ENCODE measurements at regions not wholly inside any gene's neighbourhood (a gene's known extent, or its start where the extent isn't known, plus 50 kb on each side); places are given as distances from the start of the nearest gene placed in this dataset.
A peak's percentile ranks its signal among the peaks of the same experiment; 100 is the strongest.
"Not testable (repeated sequence)": the region's sequence is repeated elsewhere in the genome, so short reads cannot be mapped to it uniquely, and the experiment has no call there.

DNA sequence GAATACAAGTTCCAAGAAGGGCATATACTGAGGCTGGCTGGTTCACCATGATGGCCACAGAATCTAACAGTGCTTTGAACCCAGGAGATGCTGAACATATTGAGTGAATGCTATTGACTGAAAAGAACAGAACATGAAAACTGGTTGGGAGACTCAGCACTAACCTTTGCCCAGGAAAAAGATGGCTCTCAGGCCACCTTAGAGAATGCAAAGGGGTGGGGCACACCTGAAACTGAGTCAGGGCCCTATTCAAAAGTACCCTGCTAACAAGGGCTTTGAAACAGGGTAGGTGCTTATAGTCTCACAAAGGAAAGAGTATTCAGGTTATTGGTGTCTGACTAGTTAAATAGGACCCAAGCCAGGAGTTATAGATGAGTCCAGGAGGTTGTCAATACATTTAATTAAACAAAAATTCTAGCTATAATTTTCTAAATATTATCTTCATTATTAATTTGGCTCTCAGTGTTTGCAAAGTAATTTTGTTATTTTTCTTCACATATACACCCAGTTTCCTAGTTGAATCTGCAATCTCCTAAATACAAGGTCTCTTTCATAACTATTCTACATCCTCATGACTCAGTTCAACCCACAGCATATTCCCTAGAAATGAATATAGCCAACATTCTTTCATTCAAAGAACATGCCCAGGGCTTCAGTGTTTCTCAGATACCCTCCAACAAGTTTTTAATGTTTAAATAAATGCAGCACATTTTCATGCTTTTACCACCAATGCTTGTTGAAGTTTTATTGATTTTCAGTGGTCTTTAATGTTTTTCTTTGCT is 144.2 kb upstream of the RAPGEF2 start:
- no peak for DNase-seq

DNA sequence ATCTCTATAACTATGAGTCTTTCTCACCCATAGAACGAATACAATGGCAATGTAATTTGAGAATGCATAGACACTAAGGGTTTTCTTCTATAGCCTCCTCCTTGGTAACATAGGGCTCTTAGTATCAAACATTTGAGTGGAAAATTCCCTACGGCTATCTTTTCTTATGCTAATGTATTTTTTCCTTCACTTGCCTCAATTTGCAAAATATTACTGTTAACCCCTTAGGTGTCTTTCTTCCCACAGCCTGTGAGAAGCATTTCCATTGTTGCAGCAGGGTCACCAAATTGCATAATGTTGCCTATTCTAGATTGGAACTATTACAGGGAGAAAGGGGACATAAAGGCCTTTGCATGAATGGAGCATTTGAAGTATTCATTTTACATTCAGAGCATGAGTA is 140.5 kb upstream of the RAPGEF2 start:
- no peak for DNase-seq

DNA sequence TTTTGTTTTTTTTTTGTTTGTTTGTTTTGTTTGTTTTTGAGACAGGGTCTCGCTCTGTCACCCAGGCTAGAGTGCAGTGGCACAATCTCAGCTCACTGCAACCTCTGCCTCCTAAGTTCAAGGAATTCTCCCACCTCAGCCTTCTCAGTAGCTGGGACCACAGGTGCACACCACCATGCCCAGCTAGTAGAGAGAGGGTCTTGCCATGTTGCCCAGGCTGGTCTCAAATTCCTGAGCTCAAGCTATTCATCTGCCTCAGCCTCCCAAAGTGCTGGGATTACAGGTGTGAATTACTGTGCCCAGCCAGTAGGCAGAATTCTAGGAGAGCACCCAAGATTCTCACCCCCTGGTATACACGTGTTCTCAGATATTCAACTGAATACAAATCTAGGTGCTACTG is 139.6 kb upstream of the RAPGEF2 start:
- DNase-seq, result not testable (repeated sequence)

DNA sequence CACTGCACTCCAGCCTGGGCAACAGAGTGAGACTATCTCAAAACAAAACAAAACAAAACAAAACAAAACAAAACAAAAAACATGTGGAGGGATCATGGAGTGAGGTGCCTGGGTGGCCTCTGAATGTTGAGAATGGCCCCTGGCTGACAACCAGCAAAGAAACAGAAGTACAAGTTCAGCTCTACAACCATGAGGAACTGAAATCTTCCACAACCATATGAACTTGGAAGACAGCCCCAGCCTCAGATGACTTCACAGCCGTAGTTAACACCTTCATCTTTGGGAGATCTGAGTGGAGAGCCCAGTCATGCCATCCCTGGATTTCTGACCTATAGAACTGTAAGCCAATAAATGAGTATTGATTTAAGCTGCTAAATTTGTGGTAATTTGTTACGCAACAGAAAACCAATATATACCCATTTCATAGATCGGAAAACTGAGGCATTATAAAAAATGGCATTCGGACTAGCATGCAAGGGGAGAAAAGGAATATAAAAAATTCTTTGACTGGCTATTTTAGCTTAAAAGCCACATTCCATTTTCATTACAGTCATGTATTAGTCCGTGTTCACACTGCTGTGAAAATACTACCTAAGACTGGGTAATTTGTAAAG is 138.7 kb upstream of the RAPGEF2 start:
- no peak for DNase-seq

DNA sequence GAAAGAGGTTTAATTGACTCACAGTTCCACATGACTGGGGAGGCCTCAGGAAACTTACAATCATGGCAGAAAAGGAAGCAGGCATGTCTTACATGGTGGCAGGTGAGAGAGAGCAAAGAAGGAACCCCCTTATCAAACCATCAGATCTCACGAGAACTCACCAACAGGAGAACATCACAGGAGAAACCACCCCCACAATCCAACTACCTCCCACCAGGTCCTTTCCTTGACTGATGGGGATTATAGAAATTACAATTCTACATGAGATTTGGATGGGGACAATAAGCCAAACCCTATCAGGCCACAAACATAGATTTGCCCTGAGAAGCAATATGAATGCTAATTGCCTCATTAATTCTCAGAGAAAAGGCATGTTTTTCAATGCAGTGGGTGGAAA is 138.2 kb upstream of the RAPGEF2 start:
- DNase-seq, result no peak

DNA sequence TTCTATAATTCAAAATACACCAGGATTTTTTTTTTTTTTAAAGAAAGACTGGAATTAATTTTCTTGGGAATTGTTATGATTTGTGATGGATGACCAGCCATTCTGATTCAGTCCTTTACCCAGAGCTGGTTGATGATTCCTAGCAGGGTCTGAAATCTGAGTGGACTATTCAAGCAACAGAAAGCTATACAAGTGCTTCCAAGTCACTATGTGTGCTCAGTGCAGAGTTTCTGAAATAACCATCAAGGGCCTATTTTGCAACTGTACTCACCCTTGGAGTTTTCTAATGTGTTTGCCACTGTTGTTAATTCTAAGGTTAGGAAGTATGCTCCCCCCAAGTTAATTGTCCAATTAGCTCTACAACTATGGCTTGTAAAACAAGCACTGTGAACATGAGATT is 137.7 kb upstream of the RAPGEF2 start:
- DNase-seq, result no peak

DNA sequence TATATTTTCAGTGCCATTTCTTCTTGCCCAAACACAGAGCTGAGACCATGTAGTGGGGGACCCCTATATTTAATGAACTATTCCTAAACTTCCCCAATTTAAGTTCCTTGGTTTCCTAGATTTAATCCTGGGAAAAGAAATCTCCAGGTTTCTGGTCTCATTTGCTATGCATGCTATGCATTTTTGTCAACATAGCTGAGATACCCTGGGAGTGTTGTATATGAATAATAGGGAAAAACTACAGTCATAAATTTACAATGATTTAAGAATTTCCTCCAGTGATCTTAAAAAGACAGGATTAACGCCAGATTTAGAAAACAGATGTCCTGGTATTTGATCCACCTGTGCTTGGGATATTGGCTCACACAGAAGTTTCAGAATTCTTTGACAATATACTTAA is 136.8 kb upstream of the RAPGEF2 start:
- DNase-seq, result no peak

DNA sequence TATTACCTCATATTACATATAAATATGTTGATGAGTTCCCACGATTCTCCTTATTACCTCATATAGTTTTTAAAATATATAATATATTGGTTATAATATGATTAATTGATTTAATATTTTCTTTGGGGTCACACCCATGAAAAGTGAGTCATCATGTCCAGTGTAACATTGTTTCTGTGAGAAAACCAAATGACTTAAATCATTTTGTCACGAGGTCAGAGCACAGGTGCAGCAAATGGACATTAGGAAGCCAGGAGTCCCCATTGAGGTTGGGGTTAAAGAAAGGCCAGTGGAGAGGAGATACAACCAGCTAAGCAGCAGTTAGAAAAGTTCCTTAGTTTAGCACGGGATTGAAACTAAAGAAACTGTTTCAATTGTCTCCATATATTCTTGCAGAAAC is 133.9 kb upstream of the RAPGEF2 start:
- DNase-seq, result no peak

DNA sequence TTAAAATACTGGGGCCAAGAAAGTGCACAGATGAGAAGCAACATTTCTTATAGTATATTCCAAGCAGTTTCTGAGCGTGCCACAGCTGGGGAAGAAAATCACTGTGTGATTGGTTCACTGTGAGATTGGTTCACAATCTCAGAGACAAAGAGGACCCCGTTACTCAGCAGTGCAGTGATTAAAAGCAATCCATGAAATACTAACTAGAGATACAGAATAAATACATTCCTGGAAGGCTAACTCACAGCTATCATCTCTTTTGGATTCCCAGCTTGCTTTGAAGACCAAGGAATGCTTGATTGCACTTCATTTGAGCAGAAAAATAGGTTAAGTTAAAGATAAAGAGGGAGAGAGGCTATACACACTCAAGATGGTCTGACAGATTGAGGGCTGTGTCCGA is 132.1 kb upstream of the RAPGEF2 start:
- no peak for DNase-seq

DNA sequence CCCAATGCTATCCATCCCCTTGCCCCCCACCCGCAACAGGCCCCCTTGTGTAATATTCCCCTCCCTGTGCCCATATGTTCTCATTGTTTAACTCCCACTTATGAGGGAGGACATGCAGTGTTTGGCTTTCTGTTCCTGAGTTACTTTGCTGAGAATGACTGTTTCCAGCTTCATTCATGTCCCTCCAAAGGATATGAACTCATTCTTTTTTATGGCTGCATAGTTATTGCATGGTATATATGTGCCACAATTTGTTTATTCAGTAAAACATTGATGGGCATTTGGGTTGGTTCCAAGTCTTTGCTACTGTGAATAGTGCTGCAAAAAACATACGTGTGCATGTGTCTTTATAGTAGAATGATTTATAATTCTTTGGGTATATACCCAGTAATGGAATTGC is 128.4 kb upstream of the RAPGEF2 start:
- not testable (repeated sequence) for DNase-seq

DNA sequence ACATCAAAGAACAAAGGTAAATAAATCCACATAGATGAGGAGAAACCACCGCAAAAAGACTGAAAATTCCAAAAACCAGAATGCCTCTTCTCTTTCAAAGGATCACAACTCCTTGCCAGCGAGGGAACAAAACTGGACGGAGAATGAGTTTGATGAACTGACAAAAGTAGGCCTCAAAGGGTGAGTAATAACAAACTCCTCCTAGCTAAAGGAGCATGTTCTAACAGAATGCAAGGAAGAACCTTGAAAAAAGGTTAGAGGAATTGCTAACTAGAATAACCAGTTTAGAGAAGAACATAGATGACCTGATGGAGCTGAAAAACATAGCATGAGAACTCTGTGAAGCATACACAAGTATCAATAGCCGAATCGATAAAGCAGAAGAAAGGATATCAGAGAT is 122.2 kb upstream of the RAPGEF2 start:
- DNase-seq, result not testable (repeated sequence)

DNA sequence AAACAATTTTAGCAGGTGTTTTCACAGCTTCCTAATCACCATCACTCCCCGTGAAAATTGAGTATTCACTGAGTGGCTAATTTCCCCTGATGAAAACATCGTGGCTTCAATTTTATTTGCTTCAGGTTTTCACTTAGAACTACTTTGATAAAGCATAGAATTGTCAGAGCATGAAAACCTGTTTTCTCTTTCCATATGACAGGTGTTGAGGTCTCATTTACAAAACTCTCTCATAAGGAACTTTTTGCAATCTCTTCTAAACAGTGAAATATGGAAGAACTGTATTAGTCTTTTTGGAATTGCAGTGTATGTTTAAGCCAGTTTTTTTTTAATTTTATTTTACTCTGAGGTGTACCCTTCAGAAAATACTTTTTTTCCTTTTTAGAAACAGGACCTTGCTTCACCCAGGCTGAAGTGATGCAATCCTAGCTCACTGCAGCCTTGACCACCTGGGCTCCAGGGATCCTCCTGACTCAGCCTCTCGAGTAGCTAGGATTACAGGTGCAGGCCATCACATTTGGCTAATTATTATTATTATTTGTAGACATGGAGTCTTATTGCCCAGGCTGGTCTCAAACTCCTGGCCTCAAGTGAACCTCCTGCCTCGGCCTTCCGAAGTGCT is 111.2 kb upstream of the RAPGEF2 start:
- DNase-seq, result no peak

DNA sequence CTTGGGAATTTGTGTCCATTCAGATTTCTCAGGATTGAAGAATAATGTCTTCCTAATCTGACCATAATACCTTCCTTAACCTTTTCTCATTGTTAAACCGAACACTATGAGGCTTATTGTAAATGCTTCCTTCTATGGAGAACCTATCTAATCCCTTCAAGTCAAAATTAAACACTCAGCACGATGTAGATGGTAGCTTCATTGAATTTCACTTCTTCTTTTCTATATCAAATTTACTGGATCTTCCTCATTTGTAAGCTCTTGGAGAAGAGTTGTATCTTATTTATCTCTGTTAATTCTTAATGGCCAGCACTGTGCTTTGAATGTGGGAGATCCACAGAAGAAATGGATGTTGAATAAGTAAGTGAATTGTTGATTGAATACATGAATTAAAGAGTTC is 109.0 kb upstream of the RAPGEF2 start:
- DNase-seq, result no peak

DNA sequence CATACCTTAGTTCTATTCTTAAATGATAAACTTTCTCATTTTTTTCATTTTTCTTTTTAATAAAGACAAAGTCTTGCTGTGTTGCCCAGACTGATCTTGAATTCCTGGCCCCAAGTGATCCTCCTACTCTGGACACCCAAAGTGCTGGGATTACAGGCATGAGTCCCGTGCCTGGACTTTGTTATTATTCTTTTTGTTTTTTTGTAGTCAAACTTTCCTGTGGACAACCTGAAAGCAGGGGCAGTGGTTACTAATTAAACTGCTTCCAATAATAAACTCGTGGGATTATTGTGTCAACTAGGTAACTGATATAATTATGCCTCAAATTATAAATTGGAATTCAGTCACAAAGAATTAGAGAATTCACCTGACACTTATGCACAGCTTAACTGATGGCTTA is 107.8 kb upstream of the RAPGEF2 start:
- DNase-seq, result no peak

DNA sequence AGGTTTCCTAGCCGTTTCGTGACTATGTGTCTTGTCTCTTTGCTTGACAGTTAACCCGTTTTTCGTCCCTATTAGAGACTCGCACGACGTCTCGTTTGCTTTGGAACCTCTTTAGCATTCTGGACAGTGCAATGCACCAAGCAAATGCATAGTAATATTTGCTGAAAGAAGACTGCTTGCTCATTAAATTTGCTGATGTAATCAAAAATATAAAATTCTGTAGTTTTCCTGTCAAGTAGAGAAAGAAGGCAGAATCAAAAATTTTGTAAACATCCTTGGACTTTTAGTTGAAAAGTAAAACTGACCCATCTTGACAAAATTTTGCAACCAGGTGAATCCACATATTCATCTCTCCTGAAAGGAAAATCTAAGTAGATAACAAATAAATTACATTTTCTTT is 106.9 kb upstream of the RAPGEF2 start:
- DNase-seq, result no peak

DNA sequence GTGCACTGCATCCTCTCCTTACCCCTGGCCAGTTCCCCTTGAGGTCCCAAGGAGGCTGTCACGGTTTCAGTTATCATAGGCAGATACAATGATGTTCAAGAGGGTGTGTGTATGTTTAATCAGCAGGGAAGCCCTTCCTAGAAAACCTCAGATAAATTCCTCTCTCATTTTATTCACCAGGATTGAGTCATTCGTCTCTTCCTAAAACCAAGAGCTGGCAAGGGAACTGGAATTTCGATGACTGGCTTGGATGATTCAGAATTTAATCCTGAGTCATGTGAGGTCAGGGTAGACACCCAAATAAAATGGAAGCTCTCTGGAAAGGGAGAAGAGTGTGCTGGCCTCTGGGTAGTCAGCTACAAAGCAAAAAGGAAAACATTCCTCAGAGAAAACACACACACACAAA is 106.2 kb upstream of the RAPGEF2 start:
- DNase-seq, result peak; percentile 62

DNA sequence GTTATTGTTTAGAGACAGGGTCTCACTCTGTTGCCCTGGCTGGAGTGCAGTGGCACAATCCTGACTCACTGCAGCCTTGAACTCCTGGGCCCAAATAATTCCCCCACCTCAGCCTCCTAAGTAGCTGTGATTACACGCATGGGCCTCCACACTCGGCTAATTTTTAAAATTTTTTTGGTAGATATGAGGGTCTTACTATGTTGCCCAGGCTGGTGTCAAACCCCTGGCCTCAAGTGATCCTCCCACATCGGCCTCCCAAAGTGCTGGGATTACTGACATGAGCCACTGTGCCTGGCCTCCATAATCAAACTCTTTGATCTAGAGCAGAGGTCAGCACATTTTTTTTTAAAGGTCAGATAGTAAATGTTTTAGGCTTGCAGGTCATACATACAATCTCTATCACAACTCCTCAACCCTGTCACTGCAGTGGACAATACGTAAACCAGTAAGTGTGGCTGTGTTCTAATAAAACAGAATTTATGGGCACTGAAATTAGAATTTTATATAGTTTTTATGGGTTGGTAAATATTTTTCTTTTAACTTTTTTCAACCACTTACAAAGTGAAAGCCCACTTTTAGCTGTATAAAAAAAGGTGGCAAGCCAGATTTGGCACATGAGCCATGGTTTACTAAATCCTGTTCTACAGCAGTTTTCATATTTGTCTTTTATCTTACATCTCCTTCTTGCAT is 105.1 kb upstream of the RAPGEF2 start:
- no peak for DNase-seq

DNA sequence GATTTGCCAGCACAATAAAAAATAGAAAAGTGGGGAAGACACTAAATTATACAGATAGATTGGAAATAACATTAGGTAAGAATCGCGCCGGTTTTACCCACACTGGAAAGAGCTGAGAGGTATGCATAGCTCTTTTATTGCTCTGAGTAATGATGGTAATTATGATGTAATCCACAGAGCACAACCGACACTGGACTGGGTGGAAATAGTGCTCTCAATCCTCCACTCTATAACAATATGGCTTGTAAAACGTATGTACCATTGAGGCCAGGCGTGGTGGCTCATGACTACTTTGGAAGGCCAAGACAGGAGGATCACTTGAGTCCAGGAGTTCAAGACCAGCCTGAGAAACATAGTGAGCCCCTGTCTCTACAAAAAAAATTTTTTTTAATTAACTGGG is 104.3 kb upstream of the RAPGEF2 start:
- peak; percentile 6 for DNase-seq

DNA sequence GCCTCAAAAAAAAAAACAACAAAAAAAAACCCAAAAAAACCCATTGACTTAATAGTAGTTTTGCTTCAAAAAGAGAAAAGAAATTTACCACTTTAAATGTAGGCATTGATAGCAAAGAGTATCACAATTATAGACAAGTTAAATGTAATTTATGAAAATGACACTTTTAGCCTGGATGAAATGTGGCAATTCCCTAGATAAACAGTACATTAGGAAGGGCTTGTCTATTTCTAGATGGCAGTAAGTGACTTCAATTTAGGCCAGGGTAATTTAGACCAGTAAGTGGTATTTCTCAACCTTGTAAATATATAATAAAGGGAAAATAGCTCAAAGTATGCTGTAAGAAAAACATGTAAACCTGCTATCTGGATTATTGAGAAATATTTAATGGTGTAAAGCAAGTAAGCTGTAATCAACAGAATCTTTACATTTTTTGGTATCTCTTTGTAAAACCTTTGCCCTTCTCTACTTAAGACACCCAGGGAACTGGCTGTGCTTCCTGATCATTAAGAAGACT is 103.7 kb upstream of the RAPGEF2 start:
- DNase-seq, result no peak

DNA sequence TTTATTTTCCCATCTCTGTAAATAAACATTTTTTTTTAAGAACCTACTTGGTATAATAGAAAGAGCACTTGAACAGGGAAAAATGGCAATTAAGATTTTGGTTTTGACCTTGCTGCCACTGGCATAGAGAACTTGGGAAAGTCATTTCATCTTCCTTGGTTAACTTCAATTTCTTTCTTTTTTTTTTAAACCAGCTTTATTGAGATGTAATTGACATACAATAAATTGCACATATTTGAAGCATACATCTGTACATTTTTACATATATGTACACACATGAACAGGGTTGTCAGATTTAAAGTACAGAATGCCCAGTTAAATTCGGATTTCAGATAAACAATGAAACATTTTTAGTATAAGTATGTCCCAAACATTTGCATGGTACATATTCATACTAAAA is 103.0 kb upstream of the RAPGEF2 start:
- no peak for DNase-seq

DNA sequence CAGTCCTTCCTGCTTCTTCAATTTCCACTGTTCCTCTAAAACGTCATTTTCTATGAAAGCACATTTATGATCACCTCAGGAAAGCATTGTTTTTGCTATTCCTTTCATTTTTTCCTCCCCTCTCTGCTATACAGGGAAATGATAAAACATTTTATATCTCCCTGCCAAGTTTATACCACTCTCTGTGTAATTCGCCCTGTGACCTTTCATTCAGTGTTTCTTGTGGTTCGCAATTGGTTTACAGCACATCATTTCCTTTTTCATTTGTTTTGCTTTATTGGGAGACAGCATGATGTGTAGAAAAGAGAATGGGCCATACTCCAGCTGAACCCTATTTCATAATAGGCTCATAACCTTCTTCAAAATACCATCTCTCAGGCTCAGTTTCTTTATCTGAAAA is 99.9 kb upstream of the RAPGEF2 start:
- no peak for DNase-seq

DNA sequence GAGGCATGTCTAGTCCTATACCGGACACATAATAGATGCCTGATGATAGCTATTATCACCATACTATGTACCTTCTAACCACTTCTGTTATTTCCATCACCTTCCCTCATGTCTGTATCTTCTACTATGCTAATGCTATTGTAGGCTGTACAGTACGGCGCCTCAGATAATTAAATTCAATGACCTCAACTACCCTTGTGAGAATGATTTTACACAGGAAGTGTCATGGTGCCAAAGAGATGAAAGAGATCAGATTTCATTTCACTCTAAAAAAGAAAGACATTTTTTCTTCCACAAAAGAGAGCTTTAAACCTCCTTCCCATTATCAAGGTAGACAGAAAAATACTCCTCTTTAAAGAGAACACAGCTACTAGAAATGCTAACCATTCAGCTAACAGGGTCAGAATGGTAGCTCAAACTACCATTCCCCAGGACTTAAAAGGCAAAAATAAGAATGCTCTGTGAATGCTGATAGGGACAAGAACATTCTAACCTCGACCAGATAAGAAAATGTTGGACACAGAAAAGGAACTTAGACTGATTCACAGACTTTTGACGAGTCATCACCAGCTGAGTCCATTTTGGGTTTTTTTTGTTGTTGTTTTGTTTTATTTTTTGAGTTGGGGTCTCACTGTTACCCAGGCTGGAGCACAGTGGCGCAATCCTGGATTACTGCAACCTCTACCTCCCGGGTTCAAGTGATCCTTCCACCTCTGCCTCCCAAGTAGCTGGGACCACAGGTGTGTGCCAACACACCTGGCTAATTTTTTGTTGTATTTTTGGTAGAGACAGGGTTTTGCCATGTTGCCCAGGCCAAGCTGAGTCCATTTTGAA is 99.2 kb upstream of the RAPGEF2 start:
- no peak for DNase-seq

DNA sequence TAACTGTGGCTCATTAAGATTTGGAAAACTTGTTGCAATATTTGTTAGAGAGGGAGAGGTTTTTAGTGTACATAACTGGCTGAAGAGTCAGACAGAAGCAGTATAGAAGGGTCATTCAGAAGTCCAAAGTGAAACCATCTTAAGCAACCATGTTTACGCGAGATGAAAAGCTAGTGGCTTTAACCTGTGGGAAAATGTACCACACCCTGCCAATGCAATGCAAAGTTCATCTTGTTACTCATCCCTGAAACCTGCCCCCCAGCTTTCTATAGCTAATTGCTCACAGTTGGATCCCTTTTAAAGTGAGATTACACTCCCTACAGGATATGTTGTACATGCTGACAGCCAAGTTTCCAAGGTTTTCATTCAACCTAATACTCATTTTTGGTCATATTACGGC is 96.7 kb upstream of the RAPGEF2 start:
- DNase-seq, result no peak

All from T1000 (cell line).